ENCODE measurements at regions not wholly inside any gene's neighbourhood (a gene's known extent, or its start where the extent isn't known, plus 50 kb on each side); places are given as distances from the start of the nearest gene placed in this dataset.

- no peak for TF ChIP-seq EZH2 (IDR thresholded peaks at IDR 0.05; ENCODE audit: insufficient read depth, poor library complexity, severe bottlenecking)
- TF ChIP-seq EZH2phosphoT487 (IDR thresholded peaks at IDR 0.05; ENCODE audit: insufficient read depth, low read depth), result no peak
Observed at GRCh38 chr12:24363177-24363754, 413.8 kb upstream of the SOX5 start.
